Endothelial cell of umbilical vein (primary cell): ENCODE measurements at regions not wholly inside any gene's neighbourhood (a gene's known extent, or its start where the extent isn't known, plus 50 kb on each side); places are given as distances from the start of the nearest gene placed in this dataset.

Source experiments
- BruUV-seq: library from RNA; stranded (reverse); fragments of 400-500 nt; replicated peaks from 2 replicates; lab custom pipeline; 2021; lab: Mats Ljungman, UMichigan
- CTCF ChIA-PET: fragments of 300-600, 350-600 bp; sonication (Branson Sonifier 250); formaldehyde crosslinking; loops from one replicate; lab custom pipeline; 2021; ENCODE audit warnings: antibody characterized with exemption, inconsistent platforms; lab: Charles Lee
- POLR2A ChIA-PET: fragments of 300-600, 350-600 bp; sonication (Branson Sonifier 250); formaldehyde crosslinking; loops from one replicate; lab custom pipeline; 2021; ENCODE audit warnings: antibody characterized with exemption, inconsistent platforms; lab: Charles Lee
- DNase-seq: peaks from one replicate; pipeline ENCODE4 v3.0.0-alpha.2; 2011; ENCODE audit warnings: low read depth, low spot score
- FAIRE-seq: peaks from 2 replicates; lab custom pipeline; 2011; peaks lifted over from hg19 to GRCh38; lab: Jason Lieb, UNC
- H2AFZ ChIP-seq: 2 replicates; pipeline ENCODE4 v1.6.0; 2012; ENCODE audit warnings: low read depth, low read length, control low read depth, inconsistent platforms
- H3K27ac ChIP-seq: 2 replicates; pipeline ENCODE4 v1.5.1; 2011; ENCODE audit warnings: low read depth, mild to moderate bottlenecking, control low read depth, low read length, moderate library complexity; ENCODE audit not compliant: insufficient read depth
- H3K27me3 ChIP-seq, 2 experiments: 2 replicates each; pipeline versions ENCODE4 v1.6.0 to v1.6.1; 2011; ENCODE audit warnings: low read length in 2 of 2, mixed read lengths in 1 of 2; ENCODE audit not compliant: control insufficient read depth in 2 of 2, insufficient read depth in 2 of 2
- H3K36me3 ChIP-seq, 2 experiments: 2 replicates in 1 of 2; 3 replicates in 1 of 2; pipeline ENCODE4 v1.5.1; 2011; ENCODE audit warnings: low read length in 2 of 2, mild to moderate bottlenecking in 1 of 2, moderate library complexity in 1 of 2; ENCODE audit not compliant: control insufficient read depth in 2 of 2, insufficient read depth in 2 of 2; ENCODE audit errors: extremely low read depth in 1 of 2
- H3K4me1 ChIP-seq: 3 replicates; pipeline ENCODE4 v1.5.1; 2011; ENCODE audit warnings: mild to moderate bottlenecking, low read length; ENCODE audit not compliant: control insufficient read depth, insufficient read depth; ENCODE audit errors: extremely low read depth
- H3K4me2 ChIP-seq: 2 replicates; pipeline ENCODE4 v1.6.1; 2011; ENCODE audit warnings: low read length, control low read depth, mixed read lengths; ENCODE audit not compliant: insufficient read depth
- H3K4me3 ChIP-seq, 3 experiments: fragments of 200-600 bp in 1 of 3; sonication (generic), shearing (Covaris generic) in 1 of 3; replicated peaks in 1 of 3; 2 replicates each; pipeline ENCODE4 v1.5.1; 2011 to 2016; ENCODE audit warnings: control low read depth in 3 of 3, low read length in 3 of 3, mild to moderate bottlenecking in 2 of 3, inconsistent platforms in 1 of 3, low read depth in 1 of 3, moderate library complexity in 1 of 3; ENCODE audit not compliant: insufficient read depth in 1 of 3
- H3K79me2 ChIP-seq: 2 replicates; pipeline ENCODE4 v1.6.0; 2012; ENCODE audit warnings: low read length, inconsistent platforms; ENCODE audit not compliant: control insufficient read depth, insufficient read depth
- H3K9ac ChIP-seq: replicated peaks from 2 replicates; pipeline ENCODE3; 2011; ENCODE audit warnings: low read length, control low read depth; ENCODE audit not compliant: insufficient read depth; ENCODE audit errors: extremely low read depth
- H3K9me1 ChIP-seq: replicated peaks from 3 replicates; pipeline ENCODE4 v1.6.0; 2011; ENCODE audit warnings: mild to moderate bottlenecking, low read length; ENCODE audit not compliant: control insufficient read depth, insufficient read depth; ENCODE audit errors: extremely low read depth
- H3K9me3 ChIP-seq: replicated peaks from 2 replicates; pipeline ENCODE4 v1.5.1; 2012; ENCODE audit warnings: low read length, inconsistent platforms; ENCODE audit not compliant: control insufficient read depth, insufficient read depth
- H4K20me1 ChIP-seq: replicated peaks from 2 replicates; pipeline ENCODE3; 2011; ENCODE audit warnings: mild to moderate bottlenecking, low read length; ENCODE audit not compliant: control insufficient read depth, insufficient read depth; ENCODE audit errors: extremely low read depth
- CTCF ChIP-seq, 2 donors: IDR thresholded peaks; 1 replicate in 1 of 2; 2 replicates in 1 of 2; pipeline ENCODE4 v1.5.1; 2011; ENCODE audit warnings: low read length in 2 of 2, mild to moderate bottlenecking in 2 of 2, moderate library complexity in 2 of 2, control low read depth in 1 of 2, inconsistent platforms in 1 of 2, low read depth in 1 of 2; ENCODE audit not compliant: insufficient read depth in 1 of 2; ENCODE audit errors: extremely low read depth in 1 of 2
- EZH2 ChIP-seq: IDR thresholded peaks from 2 replicates; pipeline ENCODE4 v1.6.1; 2012; ENCODE audit warnings: borderline replicate concordance, low read depth, mild to moderate bottlenecking, moderate library complexity, low read length, inconsistent platforms; ENCODE audit not compliant: severe bottlenecking
- FOS ChIP-seq: IDR thresholded peaks from 2 replicates; pipeline ENCODE4 v1.6.1; 2011; ENCODE audit warnings: mild to moderate bottlenecking, low read length, moderate library complexity, borderline replicate concordance; ENCODE audit not compliant: insufficient read depth
- GATA2 ChIP-seq: IDR thresholded peaks from 2 replicates; pipeline ENCODE4 v1.7.0; 2011; ENCODE audit warnings: low read depth, mild to moderate bottlenecking, moderate library complexity, mixed read lengths, low read length; ENCODE audit not compliant: insufficient read length, insufficient read depth
- JUN ChIP-seq: IDR thresholded peaks from 2 replicates; pipeline ENCODE4 v1.6.1; 2011; ENCODE audit warnings: borderline replicate concordance, low read depth; ENCODE audit not compliant: insufficient read length, insufficient read depth
- MAX ChIP-seq: IDR thresholded peaks from 2 replicates; pipeline ENCODE4 v1.6.1; 2011; ENCODE audit not compliant: insufficient read depth, insufficient read length
- MYC ChIP-seq: IDR thresholded peaks from one replicate; pipeline ENCODE4 v1.6.1; 2011; ENCODE audit warnings: mild to moderate bottlenecking, low read depth, low read length
- POLR2A ChIP-seq: IDR thresholded peaks from 2 replicates; pipeline ENCODE4 v1.6.1; 2012; ENCODE audit warnings: low read depth, mild to moderate bottlenecking, control low read depth, low read length
- POLR2AphosphoS5 ChIP-seq: IDR thresholded peaks from 2 replicates; pipeline ENCODE4 v1.6.1; 2012; ENCODE audit warnings: low read depth, mild to moderate bottlenecking, control low read depth, low read length, moderate library complexity; ENCODE audit not compliant: insufficient read depth
- dilution Hi-C: fragments of 300-500 bp; cut with MboI; formaldehyde crosslinking; loops from one replicate; pipeline ENCODE4 v1.15.0; 2019; ENCODE audit warnings: low sequenced_read_pairs; ENCODE audit not compliant: extremely low pct_ligation_motif_present
- intact Hi-C: fragments of 100-400 bp; cut with micrococcal nuclease; formaldehyde crosslinking; loops from one replicate; pipeline ENCODE4 v1.10.0; 2022

GRCh38 chr7:85659364-85659763 is 472.5 kb upstream of the SEMA3D start:
- no peaks in the 10 kb centered on the region for H4K20me1 ChIP-seq
- DNase-seq, result no peak
- no peak overlapping the region for H3K4me2 ChIP-seq
- no peaks in the 10 kb centered on the region for H3K9me3 ChIP-seq
- no peak overlapping the region for H2AFZ ChIP-seq
- BruUV-seq, result no TSS peak
- no peaks in the 10 kb centered on the region for H3K4me1 ChIP-seq
- H3K79me2 ChIP-seq, result no peaks in the 10 kb centered on the region
- dilution Hi-C loops (no loop called here), intact Hi-C loops (no loop called here)
- no peaks in the 10 kb centered on the region for H3K36me3 ChIP-seq
- no peak overlapping the region for H3K9ac ChIP-seq
- no peak for FAIRE-seq
- no peak for TF ChIP-seq FOS
- TF ChIP-seq POLR2AphosphoS5, result no peak
- no peak for TF ChIP-seq EZH2
- TF ChIP-seq CTCF (IDR thresholded peaks at IDR 0.05; ENCODE audit: extremely low read depth in 1 of 2, insufficient read depth in 1 of 2, low read depth in 1 of 2, low read length in 2 of 2), result no peak
- TF ChIP-seq POLR2A, result no peak
- TF ChIP-seq GATA2, result no peak
- no peak for TF ChIP-seq JUN
- TF ChIP-seq MAX, result no peak
- no peak for TF ChIP-seq MYC
- H3K27ac ChIP-seq, result no peak overlapping the region
- no peaks in the 10 kb centered on the region for H3K9me1 ChIP-seq
- H3K27me3 ChIP-seq, result no peaks in the 10 kb centered on the region
- ChIA-PET CTCF (no interaction called here), POLR2A (no interaction called here)
- no peak overlapping the region for H3K4me3 ChIP-seq
